ENCODE measurements at regions not wholly inside any gene's neighbourhood (a gene's known extent, or its start where the extent isn't known, plus 50 kb on each side); places are given as distances from the start of the nearest gene placed in this dataset.

DNA sequence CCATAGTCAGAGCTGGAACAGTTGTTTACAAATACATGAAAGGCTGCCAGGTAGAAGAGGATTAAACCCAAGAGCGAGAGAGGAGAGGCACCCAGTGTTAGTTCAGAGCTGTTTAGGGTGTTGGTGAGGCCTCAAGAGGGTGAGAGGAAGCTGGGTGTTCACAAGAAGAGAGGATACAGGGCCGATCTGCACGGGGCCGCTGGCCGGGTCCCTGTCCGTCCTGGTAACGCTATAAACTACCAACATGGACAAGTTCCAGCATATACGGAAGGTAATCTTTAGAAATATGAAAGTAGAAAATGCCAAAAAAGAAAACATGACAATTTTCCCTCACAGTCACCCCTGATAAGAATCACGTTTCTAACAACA, 109.7 kb downstream of the TMEM18 start:
- TF ChIP-seq CTCF (IDR thresholded peaks at IDR 0.05) = no peak

GRCh38 chr2:566379-567313, 110.6 kb downstream of the TMEM18 start:
- no peak for TF ChIP-seq CTCF (IDR thresholded peaks at IDR 0.05)

- no peak for TF ChIP-seq CTCF (IDR thresholded peaks at IDR 0.05)
These were observed 112.6 kb downstream of the TMEM18 start for GRCh38 chr2:564471-565181.

DNA sequence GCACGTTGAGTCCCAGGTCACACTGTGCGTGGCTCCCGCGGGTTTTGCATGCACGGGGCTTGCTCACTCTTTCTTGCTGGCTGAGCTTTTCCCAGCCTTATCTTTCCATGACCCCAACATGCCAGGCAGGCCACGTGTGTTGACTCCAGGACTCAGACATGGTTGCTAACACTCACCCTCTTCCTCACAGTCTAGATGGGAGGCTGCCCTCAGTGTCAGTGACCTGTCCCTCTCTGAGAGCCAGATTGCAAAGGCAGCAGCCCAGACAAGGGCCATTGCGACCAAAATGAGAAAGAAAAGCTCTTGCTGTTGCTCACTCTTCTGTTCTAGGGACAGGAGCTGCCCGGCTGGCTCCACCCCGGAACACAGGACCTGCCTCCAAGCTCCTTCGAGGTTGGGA, 113.7 kb downstream of the TMEM18 start:
- no peak for TF ChIP-seq CTCF (IDR thresholded peaks at IDR 0.05)

DNA sequence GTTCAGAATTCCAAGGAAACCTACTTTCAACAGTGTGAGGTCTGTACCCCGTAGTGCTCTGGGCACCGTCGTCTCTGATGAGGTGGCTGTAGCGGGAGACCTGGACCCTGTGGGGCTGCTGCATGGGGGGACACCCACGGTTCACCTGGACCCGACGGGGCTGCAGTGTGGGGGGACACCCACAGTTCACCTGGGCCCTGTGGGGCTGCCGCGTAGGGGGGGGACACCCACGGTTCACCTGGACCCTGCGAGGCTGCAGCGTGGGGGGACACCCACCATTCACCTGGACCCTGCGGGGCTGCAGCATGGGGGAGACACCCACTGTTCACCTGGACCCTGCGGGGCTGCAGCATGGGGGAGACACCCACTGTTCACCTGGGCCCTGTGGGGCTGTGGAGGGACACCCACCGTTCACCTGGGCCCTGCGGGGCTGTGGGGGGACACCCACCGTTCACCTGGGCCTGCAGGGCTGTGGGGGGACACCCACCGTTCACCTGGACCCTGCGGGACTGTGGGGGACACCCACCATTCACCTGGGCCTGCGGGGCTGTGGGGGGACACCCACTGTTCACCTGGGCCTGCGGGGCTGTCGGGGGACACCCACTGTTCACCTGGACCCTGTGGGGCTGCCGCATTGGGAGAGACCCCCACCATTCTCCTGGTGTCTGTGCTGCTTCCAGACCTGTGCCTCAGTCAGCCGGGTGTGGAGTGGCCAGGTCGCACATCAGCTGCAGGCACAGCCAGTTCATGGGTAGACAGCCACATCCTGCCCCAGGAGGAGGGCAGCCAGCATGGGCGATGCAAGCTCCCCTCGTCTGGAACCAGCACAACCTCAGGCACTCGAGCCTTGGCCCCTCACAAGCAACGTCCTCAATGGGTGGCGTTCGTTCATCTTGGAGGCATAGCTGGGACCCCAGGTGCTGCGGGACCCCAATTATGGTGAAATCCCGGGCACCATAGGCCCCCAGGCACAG, 114.5 kb downstream of the TMEM18 start:
- TF ChIP-seq CTCF (IDR thresholded peaks at IDR 0.05) = no peak

- no peak for TF ChIP-seq CTCF (IDR thresholded peaks at IDR 0.05)
These were observed 118.3 kb downstream of the TMEM18 start for GRCh38 chr2:558879-559278.

DNA sequence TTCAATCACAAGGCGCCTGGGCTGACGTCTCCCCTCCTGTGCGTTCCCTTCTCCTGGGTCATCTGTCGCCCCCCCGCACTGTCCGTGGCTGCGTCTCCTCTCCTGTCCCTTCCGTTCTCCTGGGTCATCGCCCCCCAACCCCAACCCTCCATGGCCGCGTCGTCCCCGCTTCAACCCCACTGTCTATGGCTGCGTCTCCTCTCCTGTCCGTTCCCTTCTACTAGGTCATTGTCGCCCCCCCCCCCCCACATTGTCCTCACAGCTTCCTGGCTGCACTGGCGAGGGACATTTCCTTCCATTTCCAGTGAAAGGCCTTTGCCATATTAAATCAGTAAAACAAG, 118.9 kb downstream of the TMEM18 start:
- no peak for TF ChIP-seq CTCF (IDR thresholded peaks at IDR 0.05)

Data from LNCAP (cell line).